MM.1S (cell line): ENCODE measurements at regions not wholly inside any gene's neighbourhood (a gene's known extent, or its start where the extent isn't known, plus 50 kb on each side); places are given as distances from the start of the nearest gene placed in this dataset.

Experiments used
- CTCF ChIP-seq: fragments of 300-600 bp; sonication (generic); IDR thresholded peaks from 2 replicates; pipeline ENCODE4 v1.5.1; 2016; ENCODE audit warnings: antibody characterized with exemption, low read length, mixed read lengths
- EZH2 ChIP-seq: fragments of 300-600 bp; sonication (generic); optimal IDR thresholded peaks from 2 replicates; pipeline ENCODE3; 2017; ENCODE audit warnings: low read depth, mild to moderate bottlenecking, antibody characterized with exemption, low read length, mixed read lengths
- EZH2phosphoT487 ChIP-seq: fragments of 300-600 bp; sonication (generic); IDR thresholded peaks from 2 replicates; pipeline ENCODE4 v1.6.1; 2018; ENCODE audit warnings: antibody characterized with exemption, low read length

DNA sequence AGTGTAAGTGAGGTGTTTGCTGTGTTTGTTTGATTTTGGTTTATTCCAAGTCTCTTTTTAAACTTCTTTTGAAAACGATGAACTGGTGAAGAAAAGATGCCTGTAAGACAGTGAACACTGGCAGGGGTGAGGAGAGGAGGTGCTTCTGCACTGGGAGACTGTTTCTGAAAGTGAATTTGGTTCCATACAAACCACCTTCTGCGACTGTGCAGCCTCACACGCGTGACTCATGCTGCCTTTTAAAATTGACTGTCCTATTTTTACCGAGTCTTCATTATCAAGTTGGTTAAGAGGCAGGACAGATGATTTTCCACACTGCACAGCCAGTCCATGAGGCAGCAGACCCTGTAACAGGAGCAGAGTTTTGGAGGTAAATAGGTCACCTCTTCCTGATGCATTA, 340.6 kb downstream of the MTRR start:
- TF ChIP-seq CTCF: no peak
- TF ChIP-seq EZH2: no peak
- no peak for TF ChIP-seq EZH2phosphoT487
